ENCODE measurements at regions not wholly inside any gene's neighbourhood (a gene's known extent, or its start where the extent isn't known, plus 50 kb on each side); places are given as distances from the start of the nearest gene placed in this dataset.

- no peak for TF ChIP-seq NFYA (IDR thresholded peaks at IDR 0.05; ENCODE audit: borderline replicate concordance, low read depth, low read length)
- TF ChIP-seq, protein P1, sequence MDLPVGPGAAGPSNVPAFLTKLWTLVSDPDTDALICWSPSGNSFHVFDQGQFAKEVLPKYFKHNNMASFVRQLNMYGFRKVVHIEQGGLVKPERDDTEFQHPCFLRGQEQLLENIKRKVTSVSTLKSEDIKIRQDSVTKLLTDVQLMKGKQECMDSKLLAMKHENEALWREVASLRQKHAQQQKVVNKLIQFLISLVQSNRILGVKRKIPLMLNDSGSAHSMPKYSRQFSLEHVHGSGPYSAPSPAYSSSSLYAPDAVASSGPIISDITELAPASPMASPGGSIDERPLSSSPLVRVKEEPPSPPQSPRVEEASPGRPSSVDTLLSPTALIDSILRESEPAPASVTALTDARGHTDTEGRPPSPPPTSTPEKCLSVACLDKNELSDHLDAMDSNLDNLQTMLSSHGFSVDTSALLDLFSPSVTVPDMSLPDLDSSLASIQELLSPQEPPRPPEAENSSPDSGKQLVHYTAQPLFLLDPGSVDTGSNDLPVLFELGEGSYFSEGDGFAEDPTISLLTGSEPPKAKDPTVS (IDR thresholded peaks at IDR 0.05; ENCODE audit: low read depth, low read length) = no peak
- TF ChIP-seq WRNIP1 (IDR thresholded peaks at IDR 0.05; ENCODE audit: borderline replicate concordance, low read depth, low read length) = no peak
- TF ChIP-seq ZBTB4 (CRISPR knock-in tag; IDR thresholded peaks at IDR 0.05) = no peak
- no peak for TF ChIP-seq DPF2 (IDR thresholded peaks at IDR 0.05)
Observed at GRCh38 chr14:65993103-65993502, 493.1 kb upstream of the CCDC196 start (continued).

- BruUV-seq (replicated peaks) = no TSS peak
- WGBS (ENCODE audit: insufficient coverage, insufficient replicate concordance, low lambda C conversion rate, missing lambda C conversion rate) = 56% methylated on average over 5 of the region's 5 CpGs
- no peak for DNase-seq (ENCODE audit: low read depth, low spot score)
- TF ChIP-seq ATF3 (IDR thresholded peaks at IDR 0.05; ENCODE audit: borderline replicate concordance, extremely low read depth, low read depth, low read length) (no peak), HDGF (IDR thresholded peaks at IDR 0.05) (no peak), ZSCAN29 (IDR thresholded peaks at IDR 0.05) (no peak), TARDBP (IDR thresholded peaks at IDR 0.05; ENCODE audit: borderline replicate concordance) (no peak), SMAD5 (IDR thresholded peaks at IDR 0.05; ENCODE audit: low read depth) (no peak), ZNF274 (IDR thresholded peaks at IDR 0.05; ENCODE audit: insufficient read depth, insufficient read length) (no peak)
- TF ChIP-seq, protein P2, sequence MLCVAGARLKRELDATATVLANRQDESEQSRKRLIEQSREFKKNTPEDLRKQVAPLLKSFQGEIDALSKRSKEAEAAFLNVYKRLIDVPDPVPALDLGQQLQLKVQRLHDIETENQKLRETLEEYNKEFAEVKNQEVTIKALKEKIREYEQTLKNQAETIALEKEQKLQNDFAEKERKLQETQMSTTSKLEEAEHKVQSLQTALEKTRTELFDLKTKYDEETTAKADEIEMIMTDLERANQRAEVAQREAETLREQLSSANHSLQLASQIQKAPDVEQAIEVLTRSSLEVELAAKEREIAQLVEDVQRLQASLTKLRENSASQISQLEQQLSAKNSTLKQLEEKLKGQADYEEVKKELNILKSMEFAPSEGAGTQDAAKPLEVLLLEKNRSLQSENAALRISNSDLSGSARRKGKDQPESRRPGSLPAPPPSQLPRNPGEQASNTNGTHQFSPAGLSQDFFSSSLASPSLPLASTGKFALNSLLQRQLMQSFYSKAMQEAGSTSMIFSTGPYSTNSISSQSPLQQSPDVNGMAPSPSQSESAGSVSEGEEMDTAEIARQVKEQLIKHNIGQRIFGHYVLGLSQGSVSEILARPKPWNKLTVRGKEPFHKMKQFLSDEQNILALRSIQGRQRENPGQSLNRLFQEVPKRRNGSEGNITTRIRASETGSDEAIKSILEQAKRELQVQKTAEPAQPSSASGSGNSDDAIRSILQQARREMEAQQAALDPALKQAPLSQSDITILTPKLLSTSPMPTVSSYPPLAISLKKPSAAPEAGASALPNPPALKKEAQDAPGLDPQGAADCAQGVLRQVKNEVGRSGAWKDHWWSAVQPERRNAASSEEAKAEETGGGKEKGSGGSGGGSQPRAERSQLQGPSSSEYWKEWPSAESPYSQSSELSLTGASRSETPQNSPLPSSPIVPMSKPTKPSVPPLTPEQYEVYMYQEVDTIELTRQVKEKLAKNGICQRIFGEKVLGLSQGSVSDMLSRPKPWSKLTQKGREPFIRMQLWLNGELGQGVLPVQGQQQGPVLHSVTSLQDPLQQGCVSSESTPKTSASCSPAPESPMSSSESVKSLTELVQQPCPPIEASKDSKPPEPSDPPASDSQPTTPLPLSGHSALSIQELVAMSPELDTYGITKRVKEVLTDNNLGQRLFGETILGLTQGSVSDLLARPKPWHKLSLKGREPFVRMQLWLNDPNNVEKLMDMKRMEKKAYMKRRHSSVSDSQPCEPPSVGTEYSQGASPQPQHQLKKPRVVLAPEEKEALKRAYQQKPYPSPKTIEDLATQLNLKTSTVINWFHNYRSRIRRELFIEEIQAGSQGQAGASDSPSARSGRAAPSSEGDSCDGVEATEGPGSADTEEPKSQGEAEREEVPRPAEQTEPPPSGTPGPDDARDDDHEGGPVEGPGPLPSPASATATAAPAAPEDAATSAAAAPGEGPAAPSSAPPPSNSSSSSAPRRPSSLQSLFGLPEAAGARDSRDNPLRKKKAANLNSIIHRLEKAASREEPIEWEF (IDR thresholded peaks at IDR 0.05; ENCODE audit: insufficient replicate concordance, low read depth, low read length) = no peak
- TF ChIP-seq, protein P3, sequence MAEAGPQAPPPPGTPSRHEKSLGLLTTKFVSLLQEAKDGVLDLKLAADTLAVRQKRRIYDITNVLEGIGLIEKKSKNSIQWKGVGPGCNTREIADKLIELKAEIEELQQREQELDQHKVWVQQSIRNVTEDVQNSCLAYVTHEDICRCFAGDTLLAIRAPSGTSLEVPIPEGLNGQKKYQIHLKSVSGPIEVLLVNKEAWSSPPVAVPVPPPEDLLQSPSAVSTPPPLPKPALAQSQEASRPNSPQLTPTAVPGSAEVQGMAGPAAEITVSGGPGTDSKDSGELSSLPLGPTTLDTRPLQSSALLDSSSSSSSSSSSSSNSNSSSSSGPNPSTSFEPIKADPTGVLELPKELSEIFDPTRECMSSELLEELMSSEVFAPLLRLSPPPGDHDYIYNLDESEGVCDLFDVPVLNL (IDR thresholded peaks at IDR 0.05; ENCODE audit: low read depth, low read length) = no peak
Observed at GRCh38 chr14:65993996-65994395, 492.2 kb upstream of the CCDC196 start.

More at GRCh38 chr14:65993996-65994395, 492.2 kb upstream of the CCDC196 start:
- ChIA-PET CTCF (no interaction called here), POLR2A (no interaction called here), RAD21 (ENCODE audit: unreplicated experiment) (no interaction called here), SMC1A (ENCODE audit: uncharacterized antibody, unreplicated experiment) (no interaction called here)
- H3K4me3 ChIP-seq = no peak overlapping the region
- H2AFZ ChIP-seq (ENCODE audit: control insufficient read depth, low read depth, low read length) = no peak overlapping the region
- H3K9ac ChIP-seq (ENCODE audit: control insufficient read depth, insufficient read depth, low read length) = no peak overlapping the region
- H4K20me1 ChIP-seq (ENCODE audit: control insufficient read depth, insufficient read depth) = no peaks in the 10 kb centered on the region
- FAIRE-seq (no peak), ATAC-seq (no peak)
- no peaks in the 10 kb centered on the region for H3K79me2 ChIP-seq (ENCODE audit: control insufficient read depth, insufficient read depth, low read length)
- intact Hi-C loops (cut with micrococcal nuclease; ENCODE audit: unreplicated experiment) (no loop called here), in situ Hi-C loops (cut with MboI) (no loop called here)
- no peak overlapping the region for H3K4me2 ChIP-seq (ENCODE audit: control insufficient read depth, insufficient read depth)
- no peaks in the 10 kb centered on the region; the same call in 2 of the 3 replicates for H3K9me3 ChIP-seq (replicated peaks; ENCODE audit: control insufficient read depth, insufficient read depth, low read length)
- H3K27me3 ChIP-seq (replicated peaks in 1 of 2; ENCODE audit: control insufficient read depth in 2 of 2, insufficient read depth in 2 of 2, low read length in 1 of 2) = no peaks in the 10 kb centered on the region; a peak in 1 of 4 replicates
- no peaks in the 10 kb centered on the region for H3K4me1 ChIP-seq (ENCODE audit: control insufficient read depth, insufficient read depth, low read length)
- H3K27ac ChIP-seq (ENCODE audit: control insufficient read depth, insufficient read depth) = no peak overlapping the region
- H3K36me3 ChIP-seq (ENCODE audit: control insufficient read depth in 2 of 2, insufficient read depth in 2 of 2, low read length in 1 of 2) = no peaks in the 10 kb centered on the region

Data from GM12878 (cell line).